Liver (tissue), 7 donors: ENCODE measurements at regions not wholly inside any gene's neighbourhood (a gene's known extent, or its start where the extent isn't known, plus 50 kb on each side); places are given as distances from the start of the nearest gene placed in this dataset.

Experiments
- DNase-seq: peaks from one replicate; pipeline ENCODE4 v3.0.0-alpha.2; 2017; ENCODE audit warnings: low spot score
- H3K27ac ChIP-seq, 2 donors: one replicate each; pipeline ENCODE4 v1.7.0; 2013; ENCODE audit warnings: inconsistent platforms in 2 of 2, low read length in 2 of 2, control low read depth in 1 of 2, low read depth in 1 of 2, mild to moderate bottlenecking in 1 of 2
- H3K27me3 ChIP-seq, 4 donors: one replicate each; pipeline versions ENCODE4 v1.6.1 to v1.7.0; 2013; ENCODE audit warnings: low read length in 3 of 4, inconsistent platforms in 1 of 4, mild to moderate bottlenecking in 1 of 4, moderate library complexity in 1 of 4; ENCODE audit not compliant: control insufficient read depth in 4 of 4, insufficient read depth in 4 of 4
- H3K36me3 ChIP-seq, 4 donors: one replicate each; pipeline versions ENCODE4 v1.6.1 to v1.7.0; 2013; ENCODE audit warnings: low read length in 3 of 4, mild to moderate bottlenecking in 3 of 4, low read depth in 1 of 4, moderate library complexity in 1 of 4; ENCODE audit not compliant: control insufficient read depth in 4 of 4, insufficient read depth in 3 of 4
- H3K4me1 ChIP-seq, 4 donors: one replicate each; pipeline versions ENCODE4 v1.6.1 to v1.7.0; 2013; ENCODE audit warnings: low read length in 3 of 4, mild to moderate bottlenecking in 3 of 4, moderate library complexity in 1 of 4; ENCODE audit not compliant: control insufficient read depth in 4 of 4, insufficient read depth in 4 of 4
- H3K4me3 ChIP-seq, 3 donors: one replicate each; pipeline versions ENCODE4 v1.6.1 to v1.7.0; 2013; ENCODE audit warnings: low read length in 3 of 3, control low read depth in 1 of 3, low read depth in 1 of 3, mild to moderate bottlenecking in 1 of 3
- H3K9ac ChIP-seq, 2 donors: one replicate each; pipeline ENCODE4 v1.7.0; 2013; ENCODE audit warnings: low read length in 2 of 2, mild to moderate bottlenecking in 2 of 2, moderate library complexity in 2 of 2, control low read depth in 1 of 2, low read depth in 1 of 2
- H3K9me3 ChIP-seq, 4 donors: one replicate each; pipeline versions ENCODE4 v1.6.1 to v1.7.0; 2013; ENCODE audit warnings: low read length in 3 of 4; ENCODE audit not compliant: control insufficient read depth in 4 of 4
- EGR1 ChIP-seq, 2 donors: IDR thresholded peaks; 2 replicates each; pipeline ENCODE4 v1.6.1; 2016 to 2018; ENCODE audit warnings: antibody characterized with exemption in 2 of 2, low read depth in 2 of 2
- FOXA2 ChIP-seq: IDR thresholded peaks from 2 replicates; pipeline ENCODE4 v1.6.1; 2016; ENCODE audit warnings: antibody characterized with exemption
- HNF4A ChIP-seq, 2 donors: conservative IDR thresholded peaks; 2 replicates each; pipeline ENCODE4 v1.6.1; 2016; ENCODE audit warnings: antibody characterized with exemption in 2 of 2, mild to moderate bottlenecking in 2 of 2
- HNF4G ChIP-seq: IDR thresholded peaks from 2 replicates; pipeline ENCODE4 v1.6.1; 2016; ENCODE audit warnings: antibody characterized with exemption
- JUND ChIP-seq, 2 donors: IDR thresholded peaks; 2 replicates each; pipeline ENCODE4 v1.6.1; 2016; ENCODE audit warnings: antibody characterized with exemption in 2 of 2
- MAX ChIP-seq: IDR thresholded peaks from 2 replicates; pipeline ENCODE4 v1.6.1; 2016; ENCODE audit warnings: antibody characterized with exemption
- NR2F2 ChIP-seq: IDR thresholded peaks from 2 replicates; pipeline ENCODE4 v1.6.1; 2016; ENCODE audit warnings: antibody characterized with exemption
- RXRA ChIP-seq, 2 donors: IDR thresholded peaks; 2 replicates each; pipeline ENCODE4 v1.6.1; 2017 to 2018; ENCODE audit warnings: antibody characterized with exemption in 2 of 2, mild to moderate bottlenecking in 1 of 2
- SP1 ChIP-seq: IDR thresholded peaks from 2 replicates; pipeline ENCODE4 v1.6.1; 2018; ENCODE audit warnings: antibody characterized with exemption, mild to moderate bottlenecking
- TAF1 ChIP-seq: conservative IDR thresholded peaks from 2 replicates; pipeline ENCODE4 v1.6.1; 2016; ENCODE audit warnings: antibody characterized with exemption, mild to moderate bottlenecking
- ZBTB33 ChIP-seq: IDR thresholded peaks from 2 replicates; pipeline ENCODE4 v1.6.1; 2016; ENCODE audit warnings: antibody characterized with exemption
- WGBS: extraction: QIAGEN DNeasy Blood & Tissue Kit; methylation state at CpG from one replicate; pipeline ENCODE4 v1.1.7; 2013; 5-methylcytosine and 5-hydroxymethylcytosine counted together
- TF ChIP-seq, protein P1 (sequence below): IDR thresholded peaks from 2 replicates; pipeline ENCODE4 v1.6.1; 2016; ENCODE audit warnings: antibody characterized with exemption
- donor health status: healthy.
- donor health status: healthy.
- donor health status: healthy.
- donor health status: healthy.

DNA sequence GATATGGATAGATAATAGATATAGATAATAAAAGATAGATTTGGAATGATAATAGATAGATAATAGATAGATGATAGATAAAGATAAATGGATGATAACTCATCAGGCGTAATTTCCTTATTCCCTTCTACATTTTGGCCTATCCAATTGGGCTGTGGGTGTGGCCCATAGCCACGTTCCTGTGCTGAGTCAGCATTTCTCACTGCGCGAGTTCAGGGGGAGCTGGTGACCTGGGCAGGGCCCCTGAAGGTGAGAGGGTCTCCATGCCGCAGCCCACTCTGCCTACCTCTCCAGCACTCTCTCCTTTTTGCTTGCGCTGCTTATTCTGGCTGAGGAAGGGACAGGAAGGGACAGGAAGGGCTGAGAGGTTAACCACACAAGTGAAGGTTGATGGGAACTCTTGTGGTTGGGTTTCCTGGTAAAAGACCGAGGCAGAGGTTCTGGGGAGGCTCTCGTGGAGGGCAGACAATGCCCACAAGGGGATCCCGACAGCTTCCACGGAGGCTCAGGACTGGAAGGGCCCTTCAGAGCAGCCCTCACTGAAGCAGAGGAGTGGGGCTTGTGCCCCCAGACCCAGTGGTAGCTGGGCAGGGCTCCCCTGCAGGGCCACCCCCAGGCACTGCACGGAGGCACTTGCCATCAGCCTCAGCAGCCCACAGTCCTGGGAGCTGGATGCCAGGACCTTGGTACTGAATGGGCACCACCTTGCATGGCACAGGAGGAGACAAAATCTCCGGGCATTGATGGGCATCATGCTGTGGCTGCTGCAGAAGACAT is 247.3 kb upstream of the PITRM1 start:
- DNase-seq, result no peak
- Histone ChIP-seq H3K36me3 (no peaks in the 10 kb centered on the region), H3K4me1 (no peaks in the 10 kb centered on the region), H3K9me3 (no peaks in the 10 kb centered on the region), H3K27me3 (peaks cover 0 to 3% (median 0%) of the 10 kb centered on the region in 4 donors), H3K4me3 (no peak overlapping the region), H3K27ac (no peak overlapping the region), H3K9ac (no peak overlapping the region)
- TF ChIP-seq FOXA2 (no peak), HNF4G (no peak), RXRA (IDR thresholded peaks at IDR 0.05) (no peak)
- 67% methylated on average over 12 of the region's 12 CpGs for WGBS

- H3K36me3 ChIP-seq, result no peaks in the 10 kb centered on the region
- H3K9me3 ChIP-seq, result no peaks in the 10 kb centered on the region
- H3K27me3 ChIP-seq, result peaks cover 0 to 3% (median 0%) of the 10 kb centered on the region in 4 donors
- no peak overlapping the region for H3K27ac ChIP-seq
- H3K4me1 ChIP-seq, result no peaks in the 10 kb centered on the region
- no peak overlapping the region for H3K9ac ChIP-seq
- WGBS, result 78% methylated on average over 12 of the region's 12 CpGs
- TF ChIP-seq RXRA (IDR thresholded peaks at IDR 0.05) (no peak), HNF4A (conservative IDR thresholded peaks at IDR 0.05) (no peak), NR2F2 (no peak)
- DNase-seq, result no peak
- H3K4me3 ChIP-seq, result no peak overlapping the region
Measured at GRCh38 chr10:3418926-3419325, 246.3 kb upstream of the PITRM1 start.

- Histone ChIP-seq H3K4me1 (no peaks in the 10 kb centered on the region), H3K4me3 (no peak overlapping the region), H3K36me3 (no peaks in the 10 kb centered on the region), H3K27me3 (peaks cover 0 to 3% (median 0%) of the 10 kb centered on the region in 4 donors), H3K9me3 (no peaks in the 10 kb centered on the region), H3K9ac (no peak overlapping the region), H3K27ac (no peak overlapping the region)
- DNase-seq, result no peak
- 68% methylated on average over 13 of the region's 13 CpGs for WGBS
- TF ChIP-seq EGR1 (IDR thresholded peaks at IDR 0.05; ENCODE audit: low read depth in 2 of 2) (no peak), ZBTB33 (no peak), RXRA (IDR thresholded peaks at IDR 0.05) (no peak), SP1 (no peak), JUND (IDR thresholded peaks at IDR 0.05) (no peak), MAX (no peak), TAF1 (no peak)
- TF ChIP-seq, protein P1, sequence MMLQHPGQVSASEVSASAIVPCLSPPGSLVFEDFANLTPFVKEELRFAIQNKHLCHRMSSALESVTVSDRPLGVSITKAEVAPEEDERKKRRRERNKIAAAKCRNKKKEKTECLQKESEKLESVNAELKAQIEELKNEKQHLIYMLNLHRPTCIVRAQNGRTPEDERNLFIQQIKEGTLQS, result no peak
Measured at GRCh38 chr10:3418041-3418754, 245.6 kb upstream of the PITRM1 start.
